ENCODE measurements at regions not wholly inside any gene's neighbourhood (a gene's known extent, or its start where the extent isn't known, plus 50 kb on each side); places are given as distances from the start of the nearest gene placed in this dataset.

DNA sequence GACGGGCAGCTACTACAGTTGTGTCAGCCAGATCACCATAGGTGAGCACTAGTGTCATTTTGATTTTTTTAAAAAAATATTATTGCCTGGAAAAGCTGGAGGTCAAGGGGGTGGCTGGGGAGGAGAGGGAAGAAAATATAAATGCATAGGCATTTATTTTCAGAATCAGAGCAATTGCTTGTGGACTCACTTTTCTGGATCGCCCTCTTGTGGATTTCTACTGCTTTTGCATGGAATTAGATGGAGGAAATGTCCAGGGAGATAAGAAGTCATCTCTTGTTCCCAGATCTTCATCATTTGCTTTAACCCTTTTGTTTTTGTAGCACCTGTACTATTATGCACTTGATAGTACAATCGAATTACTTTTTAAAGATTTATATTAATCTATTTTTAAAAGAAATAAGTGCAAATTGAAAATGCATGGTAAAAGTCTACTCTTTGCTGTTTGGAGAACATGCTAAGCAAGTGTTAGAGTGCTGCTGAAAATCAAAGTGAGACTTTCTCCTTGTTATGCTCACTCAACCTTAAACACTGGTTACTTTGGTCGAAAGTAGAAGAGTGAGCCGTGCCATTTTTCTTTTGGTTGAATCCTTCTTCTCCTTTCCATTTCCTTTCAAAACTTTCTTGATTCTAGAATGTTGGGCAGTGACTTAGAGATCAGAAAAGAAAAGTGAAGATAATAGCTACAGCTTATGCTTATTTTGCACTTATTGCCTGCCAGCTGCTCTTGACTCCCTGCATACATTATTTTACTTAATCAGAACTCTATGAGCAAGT lies 60.6 kb upstream of the ANO4 start:
- no peaks in the 10 kb centered on the region for H3K9me3 ChIP-seq (ENCODE audit: control insufficient read depth in 2 of 3, insufficient read depth in 1 of 3, low read length in 3 of 3)
- peak in 2 of 5 donors; percentile 43 to 60 for DNase-seq
- no peaks in the 10 kb centered on the region for H3K4me1 ChIP-seq (ENCODE audit: control insufficient read depth in 2 of 3, insufficient read depth in 2 of 3, low read depth in 1 of 3, low read length in 3 of 3)
- no peaks in the 10 kb centered on the region for H3K27me3 ChIP-seq (ENCODE audit: control insufficient read depth, insufficient read depth, low read length)
- no peak overlapping the region for H3K27ac ChIP-seq (ENCODE audit: low read depth in 2 of 2, low read length in 2 of 2)
- no peak overlapping the region for H3K4me3 ChIP-seq (ENCODE audit: low read length in 3 of 3)
- H3K9ac ChIP-seq (ENCODE audit: low read length in 3 of 3): no peak overlapping the region
- TF ChIP-seq CTCF (IDR thresholded peaks at IDR 0.05; ENCODE audit: borderline replicate concordance, extremely low read depth, insufficient read depth): peak; percentile 46
- H3K36me3 ChIP-seq (ENCODE audit: control insufficient read depth in 2 of 3, insufficient read depth in 3 of 3, low read length in 3 of 3): no peaks in the 10 kb centered on the region
- FAIRE-seq: no peak
- intact Hi-C loops (cut with DNase I): no loop called here

GRCh38 chr12:100737168-100737567 lies 57.4 kb upstream of the ANO4 start:
- no peak for TF ChIP-seq CTCF (IDR thresholded peaks at IDR 0.05; ENCODE audit: borderline replicate concordance, extremely low read depth, insufficient read depth)
- no peak for DNase-seq

DNA sequence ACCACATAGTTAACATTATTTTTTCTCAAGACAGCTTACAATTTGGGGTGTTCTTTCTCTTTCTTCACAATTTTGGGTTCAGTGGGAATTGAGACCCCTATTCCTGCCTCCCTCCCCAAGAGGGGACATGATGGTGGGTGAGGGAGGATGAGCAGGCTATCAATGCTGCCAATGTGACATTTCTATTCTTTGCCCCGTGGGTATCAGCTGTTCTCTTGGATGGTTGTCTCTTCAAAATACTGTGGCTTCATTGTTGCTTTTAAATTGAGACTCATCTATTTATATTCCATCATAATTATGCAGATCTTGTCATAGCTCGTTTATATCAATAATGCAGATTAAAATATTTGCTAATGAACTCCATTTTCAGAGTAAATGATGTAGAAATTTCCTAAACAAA lies 56.5 kb upstream of the ANO4 start:
- DNase-seq (no peak), FAIRE-seq (no peak)
- Histone ChIP-seq H3K27ac (ENCODE audit: low read depth in 2 of 2, low read length in 2 of 2) (no peak overlapping the region), H3K9me3 (ENCODE audit: control insufficient read depth in 2 of 3, insufficient read depth in 1 of 3, low read length in 3 of 3) (no peaks in the 10 kb centered on the region), H3K27me3 (ENCODE audit: control insufficient read depth, insufficient read depth, low read length) (no peaks in the 10 kb centered on the region), H3K36me3 (ENCODE audit: control insufficient read depth in 2 of 3, insufficient read depth in 3 of 3, low read length in 3 of 3) (no peaks in the 10 kb centered on the region), H3K4me3 (ENCODE audit: low read length in 3 of 3) (no peak overlapping the region), H3K4me1 (ENCODE audit: control insufficient read depth in 2 of 3, insufficient read depth in 2 of 3, low read depth in 1 of 3, low read length in 3 of 3) (no peaks in the 10 kb centered on the region), H3K9ac (ENCODE audit: low read length in 3 of 3) (no peak overlapping the region)
- intact Hi-C loops (cut with DNase I): no loop called here
- no peak for TF ChIP-seq CTCF (IDR thresholded peaks at IDR 0.05; ENCODE audit: borderline replicate concordance, extremely low read depth, insufficient read depth)

More at GRCh38 chr12:100737168-100737567, 57.4 kb upstream of the ANO4 start:
- no peaks in the 10 kb centered on the region for H3K4me1 ChIP-seq (ENCODE audit: control insufficient read depth in 2 of 3, insufficient read depth in 2 of 3, low read depth in 1 of 3, low read length in 3 of 3)
- H3K27me3 ChIP-seq (ENCODE audit: control insufficient read depth, insufficient read depth, low read length): no peaks in the 10 kb centered on the region
- FAIRE-seq: no peak
- no peak overlapping the region for H3K27ac ChIP-seq (ENCODE audit: low read depth in 2 of 2, low read length in 2 of 2)
- no peaks in the 10 kb centered on the region for H3K9me3 ChIP-seq (ENCODE audit: control insufficient read depth in 2 of 3, insufficient read depth in 1 of 3, low read length in 3 of 3)
- intact Hi-C loops (cut with DNase I): no loop called here
- H3K36me3 ChIP-seq (ENCODE audit: control insufficient read depth in 2 of 3, insufficient read depth in 3 of 3, low read length in 3 of 3): no peaks in the 10 kb centered on the region
- no peak overlapping the region for H3K9ac ChIP-seq (ENCODE audit: low read length in 3 of 3)
- no peak overlapping the region for H3K4me3 ChIP-seq (ENCODE audit: low read length in 3 of 3)
